ENCODE measurements at regions not wholly inside any gene's neighbourhood (a gene's known extent, or its start where the extent isn't known, plus 50 kb on each side); places are given as distances from the start of the nearest gene placed in this dataset.
A peak's percentile ranks its signal among the peaks of the same experiment; 100 is the strongest.

- no peak for TF ChIP-seq USF1 (IDR thresholded peaks at IDR 0.05; ENCODE audit: borderline replicate concordance, low read depth)
- TF ChIP-seq ELF1 (IDR thresholded peaks at IDR 0.05): no peak
- no peak for TF ChIP-seq RXRA (IDR thresholded peaks at IDR 0.05; ENCODE audit: borderline replicate concordance, low read depth)
Observed at GRCh38 chr1:224851848-224852261, 77.6 kb upstream of the DNAH14 start (continued).

GRCh38 chr1:224852901-224853568 is 76.4 kb upstream of the DNAH14 start:
- Histone ChIP-seq H3K4me3 (ENCODE audit: low read depth in 2 of 2, low read length in 1 of 2) (no peak overlapping the region; a peak in 1 of 4 replicates), H3K9ac (no peak overlapping the region), H3K27ac (ENCODE audit: low read depth in 2 of 2, low read length in 1 of 2) (no peak overlapping the region), H2AFZ (ENCODE audit: low read depth) (no peak overlapping the region), H3K4me2 (no peak overlapping the region), H4K20me1 (ENCODE audit: insufficient read depth) (no peaks in the 10 kb centered on the region), H3K9me2 (no peaks in the 10 kb centered on the region), H3K4me1 (ENCODE audit: control insufficient read depth in 1 of 2, insufficient read depth in 2 of 2, low read depth in 1 of 2, low read length in 1 of 2) (no peaks in the 10 kb centered on the region), H3K9me3 (no peaks in the 10 kb centered on the region), H3K79me2 (ENCODE audit: insufficient read depth) (no peaks in the 10 kb centered on the region), H3F3A (replicated peaks; ENCODE audit: insufficient read depth) (no peaks in the 10 kb centered on the region), H3K36me3 (replicated peaks in 1 of 2; ENCODE audit: control insufficient read depth in 1 of 2, insufficient read depth in 2 of 2, low read length in 1 of 2) (no peaks in the 10 kb centered on the region), H3K27me3 (ENCODE audit: insufficient read depth) (no peaks in the 10 kb centered on the region)
- CTCF ChIA-PET: interaction anchor here (0.6 to 8.6 kb wide), 37 partner anchors 8 to 482 kb away, joined by 3 to 166 read pairs (median 4); no protein-coding TSS in a partner anchor
- peak; percentile 46 for DNase-seq
- 47% methylated on average over 12 of the region's 13 CpGs for WGBS (ENCODE audit: low lambda C conversion rate)
- TF ChIP-seq PBX3 (IDR thresholded peaks at IDR 0.05): peak; percentile 25; the same call in 1 of the 2 replicates
- no peak for TF ChIP-seq EZH2phosphoT487 (IDR thresholded peaks at IDR 0.05; ENCODE audit: borderline replicate concordance, low read depth)
- TF ChIP-seq MEF2A (IDR thresholded peaks at IDR 0.05; ENCODE audit: borderline replicate concordance, low read depth): no peak
- peak; percentile 79 for TF ChIP-seq CTCF (IDR thresholded peaks at IDR 0.05)
- TF ChIP-seq MAX (IDR thresholded peaks at IDR 0.05; ENCODE audit: low read depth): no peak
- peak; percentile 79 for TF ChIP-seq RAD21 (IDR thresholded peaks at IDR 0.05; ENCODE audit: low read length)
- peak; percentile 69 for TF ChIP-seq SMC3 (IDR thresholded peaks at IDR 0.05; ENCODE audit: low read depth, low read length)
- POLR2A ChIA-PET: no interaction called here

GRCh38 chr1:224856973-224857372 is 72.5 kb upstream of the DNAH14 start:
- Histone ChIP-seq H3K9me3 (no peaks in the 10 kb centered on the region), H3K9ac (no peak overlapping the region), H2AFZ (ENCODE audit: low read depth) (no peak overlapping the region), H3K4me3 (ENCODE audit: low read depth in 2 of 2, low read length in 1 of 2) (no peak overlapping the region), H3K79me2 (ENCODE audit: insufficient read depth) (no peaks in the 10 kb centered on the region), H3K27me3 (ENCODE audit: insufficient read depth) (no peaks in the 10 kb centered on the region), H3K36me3 (replicated peaks in 1 of 2; ENCODE audit: control insufficient read depth in 1 of 2, insufficient read depth in 2 of 2, low read length in 1 of 2) (no peaks in the 10 kb centered on the region), H3K4me2 (no peak overlapping the region), H3F3A (replicated peaks; ENCODE audit: insufficient read depth) (no peaks in the 10 kb centered on the region), H3K27ac (ENCODE audit: low read depth in 2 of 2, low read length in 1 of 2) (no peak overlapping the region), H3K4me1 (ENCODE audit: control insufficient read depth in 1 of 2, insufficient read depth in 2 of 2, low read depth in 1 of 2, low read length in 1 of 2) (no peaks in the 10 kb centered on the region), H3K9me2 (no peaks in the 10 kb centered on the region), H4K20me1 (ENCODE audit: insufficient read depth) (no peaks in the 10 kb centered on the region)
- CTCF ChIA-PET: interaction anchor here (1.0 to 8.6 kb wide), 4 partner anchors 66 to 343 kb away, joined by 3 to 166 read pairs (median 4); no protein-coding TSS in a partner anchor
- POLR2A ChIA-PET: no interaction called here
- WGBS (ENCODE audit: low lambda C conversion rate): 58% methylated on average over 2 of the region's 2 CpGs
- no peak for DNase-seq
- TF ChIP-seq EZH2phosphoT487 (IDR thresholded peaks at IDR 0.05; ENCODE audit: borderline replicate concordance, low read depth) (no peak), POLR2AphosphoS5 (IDR thresholded peaks at IDR 0.05; ENCODE audit: low read depth, low read length) (no peak), GATA2 (CRISPR knock-in tag; IDR thresholded peaks at IDR 0.05) (no peak), USF1 (IDR thresholded peaks at IDR 0.05; ENCODE audit: borderline replicate concordance, low read depth) (no peak), TAF1 (IDR thresholded peaks at IDR 0.05; ENCODE audit: borderline replicate concordance, low read depth, low read length) (no peak), FOSL2 (IDR thresholded peaks at IDR 0.05; ENCODE audit: borderline replicate concordance, low read depth) (no peak), TCF12 (IDR thresholded peaks at IDR 0.05) (no peak), MXI1 (IDR thresholded peaks at IDR 0.05; ENCODE audit: low read depth, low read length) (no peak), PBX3 (IDR thresholded peaks at IDR 0.05) (no peak), JUND (IDR thresholded peaks at IDR 0.05) (no peak), ELF1 (IDR thresholded peaks at IDR 0.05) (no peak), RXRA (IDR thresholded peaks at IDR 0.05; ENCODE audit: borderline replicate concordance, low read depth) (no peak), SMC3 (IDR thresholded peaks at IDR 0.05; ENCODE audit: low read depth, low read length) (no peak), NRF1 (IDR thresholded peaks at IDR 0.05; ENCODE audit: low read depth, low read length) (no peak), MAX (IDR thresholded peaks at IDR 0.05; ENCODE audit: low read depth) (no peak)

All from SK-N-SH (cell line).